ENCODE measurements at regions not wholly inside any gene's neighbourhood (a gene's known extent, or its start where the extent isn't known, plus 50 kb on each side); places are given as distances from the start of the nearest gene placed in this dataset.

GRCh38 chr18:47611649-47612048 is 318.8 kb downstream of the SMAD2 start:
- TF ChIP-seq FOSB (CRISPR knock-in tag; IDR thresholded peaks at IDR 0.05): no peak
- no peak for TF ChIP-seq RAD21 (conservative IDR thresholded peaks at IDR 0.05 in 1 of 2, IDR thresholded peaks at IDR 0.05 in 1 of 2)
- TF ChIP-seq TP53 (CRISPR knock-in tag; IDR thresholded peaks at IDR 0.05): no peak
- no peak for TF ChIP-seq JUNB (IDR thresholded peaks at IDR 0.05)
- TF ChIP-seq NR3C1 (IDR thresholded peaks at IDR 0.05): no peak
- TF ChIP-seq REST (IDR thresholded peaks at IDR 0.05): no peak
- TF ChIP-seq RARB (CRISPR knock-in tag; IDR thresholded peaks at IDR 0.05): no peak
- no peak for TF ChIP-seq FOSL2 (IDR thresholded peaks at IDR 0.05)
- no peak for TF ChIP-seq FOSL2 (CRISPR knock-in tag; IDR thresholded peaks at IDR 0.05)
- TF ChIP-seq GATA3 (IDR thresholded peaks at IDR 0.05; ENCODE audit: borderline replicate concordance): no peak
- no peak for TF ChIP-seq CBX2 (IDR thresholded peaks at IDR 0.05; ENCODE audit: borderline replicate concordance, low read depth)
- TF ChIP-seq ZNF302 (CRISPR knock-in tag; IDR thresholded peaks at IDR 0.05): no peak
- TF ChIP-seq, protein P1, sequence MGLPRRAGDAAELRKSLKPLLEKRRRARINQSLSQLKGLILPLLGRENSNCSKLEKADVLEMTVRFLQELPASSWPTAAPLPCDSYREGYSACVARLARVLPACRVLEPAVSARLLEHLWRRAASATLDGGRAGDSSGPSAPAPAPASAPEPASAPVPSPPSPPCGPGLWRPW (IDR thresholded peaks at IDR 0.05): no peak
- TF ChIP-seq ESRRA (IDR thresholded peaks at IDR 0.05; ENCODE audit: borderline replicate concordance, low read length): no peak
- TF ChIP-seq HOXB13 (CRISPR knock-in tag; IDR thresholded peaks at IDR 0.05; ENCODE audit: low read depth): no peak
- TF ChIP-seq POLR2AphosphoS2 (conservative IDR thresholded peaks at IDR 0.05; ENCODE audit: low read length): no peak
- no peak for TF ChIP-seq ZSCAN20 (CRISPR knock-in tag; IDR thresholded peaks at IDR 0.05)
- no peak for TF ChIP-seq SMC3 (IDR thresholded peaks at IDR 0.05)
- no peak overlapping the region for H3K4me2 ChIP-seq
- FAIRE-seq: no peak
- ChIA-PET POLR2A (no interaction called here), CTCF (no interaction called here)
- H3K4me3 ChIP-seq: no peak overlapping the region
- DNase-seq (ENCODE audit: low read depth in 1 of 2, low spot score in 1 of 2): no peak
- H3K4me1 ChIP-seq: no peaks in the 10 kb centered on the region
- H3K9me3 ChIP-seq: no peaks in the 10 kb centered on the region
- no peak for ATAC-seq
- WGBS (ENCODE audit: missing lambda C conversion rate): 2% methylated on average over 3 of the region's 3 CpGs
- H3K27ac ChIP-seq: no peak overlapping the region

DNA sequence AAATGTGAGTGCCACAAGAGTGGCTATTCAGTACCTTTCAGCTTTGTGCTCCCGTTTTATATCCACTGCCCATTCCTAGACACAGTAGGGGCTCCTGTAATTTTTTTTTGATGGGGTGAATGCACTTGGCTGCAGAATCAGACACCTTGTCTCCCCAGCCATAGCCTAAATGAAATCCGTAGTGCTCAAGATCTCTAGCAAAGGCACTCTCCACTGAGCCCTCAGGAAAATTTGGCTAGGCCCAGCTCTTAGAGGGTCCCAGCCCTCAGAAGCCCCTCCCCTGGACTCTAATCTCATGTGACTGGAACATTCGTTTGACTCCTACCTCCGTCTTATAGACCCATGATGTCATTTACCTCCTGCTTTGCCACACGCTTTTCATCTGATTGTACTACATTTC is 323.9 kb downstream of the SMAD2 start:
- FAIRE-seq: no peak
- H3K4me2 ChIP-seq: no peak overlapping the region
- DNase-seq (ENCODE audit: low read depth in 1 of 2, low spot score in 1 of 2): no peak
- no peak overlapping the region for H3K27ac ChIP-seq
- no peak overlapping the region for H3K4me3 ChIP-seq
- WGBS (ENCODE audit: missing lambda C conversion rate): 11% methylated on average over 5 of the region's 5 CpGs
- no peaks in the 10 kb centered on the region for H3K4me1 ChIP-seq
- TF ChIP-seq KDM5A (IDR thresholded peaks at IDR 0.05) (no peak), ELK1 (IDR thresholded peaks at IDR 0.05; ENCODE audit: low read depth, low read length) (no peak), CBX8 (IDR thresholded peaks at IDR 0.05) (no peak), HOXB5 (CRISPR knock-in tag; IDR thresholded peaks at IDR 0.05) (no peak), RNF2 (IDR thresholded peaks at IDR 0.05; ENCODE audit: borderline replicate concordance, low read depth) (no peak), RAD21 (conservative IDR thresholded peaks at IDR 0.05 in 1 of 2, IDR thresholded peaks at IDR 0.05 in 1 of 2) (no peak), SREBF2 (IDR thresholded peaks at IDR 0.05) (no peak), MAZ (IDR thresholded peaks at IDR 0.05; ENCODE audit: borderline replicate concordance, low read depth, low read length) (no peak), ZC3H11A (IDR thresholded peaks at IDR 0.05) (no peak), JUN (IDR thresholded peaks at IDR 0.05) (no peak), ESRRA (IDR thresholded peaks at IDR 0.05; ENCODE audit: borderline replicate concordance, low read length) (no peak), CHD4 (IDR thresholded peaks at IDR 0.05; ENCODE audit: borderline replicate concordance) (no peak), POLR2AphosphoS2 (conservative IDR thresholded peaks at IDR 0.05; ENCODE audit: low read length) (no peak), FOSL2 (IDR thresholded peaks at IDR 0.05) (no peak), FOSL2 (CRISPR knock-in tag; IDR thresholded peaks at IDR 0.05) (no peak), EP300 (IDR thresholded peaks at IDR 0.05) (no peak)
- TF ChIP-seq, protein P2, sequence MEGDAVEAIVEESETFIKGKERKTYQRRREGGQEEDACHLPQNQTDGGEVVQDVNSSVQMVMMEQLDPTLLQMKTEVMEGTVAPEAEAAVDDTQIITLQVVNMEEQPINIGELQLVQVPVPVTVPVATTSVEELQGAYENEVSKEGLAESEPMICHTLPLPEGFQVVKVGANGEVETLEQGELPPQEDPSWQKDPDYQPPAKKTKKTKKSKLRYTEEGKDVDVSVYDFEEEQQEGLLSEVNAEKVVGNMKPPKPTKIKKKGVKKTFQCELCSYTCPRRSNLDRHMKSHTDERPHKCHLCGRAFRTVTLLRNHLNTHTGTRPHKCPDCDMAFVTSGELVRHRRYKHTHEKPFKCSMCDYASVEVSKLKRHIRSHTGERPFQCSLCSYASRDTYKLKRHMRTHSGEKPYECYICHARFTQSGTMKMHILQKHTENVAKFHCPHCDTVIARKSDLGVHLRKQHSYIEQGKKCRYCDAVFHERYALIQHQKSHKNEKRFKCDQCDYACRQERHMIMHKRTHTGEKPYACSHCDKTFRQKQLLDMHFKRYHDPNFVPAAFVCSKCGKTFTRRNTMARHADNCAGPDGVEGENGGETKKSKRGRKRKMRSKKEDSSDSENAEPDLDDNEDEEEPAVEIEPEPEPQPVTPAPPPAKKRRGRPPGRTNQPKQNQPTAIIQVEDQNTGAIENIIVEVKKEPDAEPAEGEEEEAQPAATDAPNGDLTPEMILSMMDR (IDR thresholded peaks at IDR 0.05): no peak
- TF ChIP-seq, protein P3, sequence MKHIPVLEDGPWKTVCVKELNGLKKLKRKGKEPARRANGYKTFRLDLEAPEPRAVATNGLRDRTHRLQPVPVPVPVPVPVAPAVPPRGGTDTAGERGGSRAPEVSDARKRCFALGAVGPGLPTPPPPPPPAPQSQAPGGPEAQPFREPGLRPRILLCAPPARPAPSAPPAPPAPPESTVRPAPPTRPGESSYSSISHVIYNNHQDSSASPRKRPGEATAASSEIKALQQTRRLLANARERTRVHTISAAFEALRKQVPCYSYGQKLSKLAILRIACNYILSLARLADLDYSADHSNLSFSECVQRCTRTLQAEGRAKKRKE (CRISPR knock-in tag; IDR thresholded peaks at IDR 0.05; ENCODE audit: low read depth): no peak
- no peaks in the 10 kb centered on the region for H3K9me3 ChIP-seq
- ChIA-PET POLR2A (no interaction called here), CTCF (interaction anchor here (1.0 kb wide), 1 partner anchor 9 kb away, joined by 3 read pairs; no protein-coding TSS in a partner anchor)
- no peak for ATAC-seq

All from A549 (cell line).